NCI-H2227 treated with DMSO at 0.1 percent for 48 hours (cell line): ENCODE measurements at regions not wholly inside any gene's neighbourhood (a gene's known extent, or its start where the extent isn't known, plus 50 kb on each side); places are given as distances from the start of the nearest gene placed in this dataset.

ENCODE experiments used
- DNase-seq: peaks from one replicate; lab custom pipeline; 2025; lab: John Stamatoyannopoulos, UW

- DNase-seq = no peak
Observed at GRCh38 chr4:41460641-41461040, 77.3 kb upstream of the LIMCH1 start.

GRCh38 chr4:41461780-41462307 is 76.1 kb upstream of the LIMCH1 start:
- DNase-seq = no peak

GRCh38 chr4:41465146-41465761 is 72.7 kb upstream of the LIMCH1 start:
- DNase-seq = no peak

GRCh38 chr4:41466249-41466648 is 71.7 kb upstream of the LIMCH1 start:
- DNase-seq = no peak

GRCh38 chr4:41468122-41468521 is 69.8 kb upstream of the LIMCH1 start:
- no peak for DNase-seq

GRCh38 chr4:41471126-41472071 is 66.6 kb upstream of the LIMCH1 start:
- DNase-seq = no peak

- no peak for DNase-seq
Observed at GRCh38 chr4:41472081-41472480, 65.9 kb upstream of the LIMCH1 start.

GRCh38 chr4:41473176-41473575 is 64.8 kb upstream of the LIMCH1 start:
- DNase-seq = no peak

GRCh38 chr4:41475402-41475801 is 62.6 kb upstream of the LIMCH1 start:
- DNase-seq = no peak

- no peak for DNase-seq
Observed at GRCh38 chr4:41476310-41476885, 61.6 kb upstream of the LIMCH1 start.

GRCh38 chr4:41477181-41477905 is 60.6 kb upstream of the LIMCH1 start:
- no peak for DNase-seq

- DNase-seq = no peak
Observed at GRCh38 chr4:41478518-41478917, 59.4 kb upstream of the LIMCH1 start.

- DNase-seq = no peak
Observed at GRCh38 chr4:41480896-41481311, 57.1 kb upstream of the LIMCH1 start.

- DNase-seq = no peak
Observed at GRCh38 chr4:41483771-41484170, 54.2 kb upstream of the LIMCH1 start.

GRCh38 chr4:41485041-41485440 is 52.9 kb upstream of the LIMCH1 start:
- no peak for DNase-seq

GRCh38 chr4:41487868-41488440 is 50.0 kb upstream of the LIMCH1 start:
- no peak for DNase-seq
